PFSK-1 (cell line): ENCODE measurements at regions not wholly inside any gene's neighbourhood (a gene's known extent, or its start where the extent isn't known, plus 50 kb on each side); places are given as distances from the start of the nearest gene placed in this dataset.

Source experiments
- POLR2AphosphoS5 ChIP-seq: IDR thresholded peaks from 2 replicates; pipeline ENCODE4 v1.6.1; 2012; ENCODE audit warnings: low read depth, mild to moderate bottlenecking, control low read depth, low read length, moderate library complexity
- REST ChIP-seq, 2 experiments: IDR thresholded peaks; 2 replicates each; pipeline versions ENCODE4 v1.6.1 to v1.8.0; 2011 to 2012; ENCODE audit warnings: low read depth in 2 of 2, low read length in 2 of 2, control low read depth in 1 of 2, inconsistent platforms in 1 of 2, mild to moderate bottlenecking in 1 of 2, moderate library complexity in 1 of 2; ENCODE audit not compliant: insufficient read depth in 1 of 2
- SIN3A ChIP-seq: IDR thresholded peaks from 2 replicates; pipeline ENCODE4 v1.6.1; 2012; ENCODE audit warnings: mild to moderate bottlenecking, low read length, moderate library complexity, borderline replicate concordance; ENCODE audit not compliant: insufficient read depth
- TAF1 ChIP-seq: IDR thresholded peaks from 2 replicates; pipeline ENCODE4 v1.6.1; 2012; ENCODE audit warnings: low read length, control low read depth, borderline replicate concordance; ENCODE audit not compliant: insufficient read depth

- TF ChIP-seq POLR2AphosphoS5, result no peak
- TF ChIP-seq REST (IDR thresholded peaks at IDR 0.05; ENCODE audit: insufficient read depth in 1 of 2, low read depth in 2 of 2, low read length in 2 of 2), result peak in 1 of 2 experiments; percentile 82; a peak in 2 of 4 replicates
- TF ChIP-seq TAF1, result no peak
- TF ChIP-seq SIN3A, result no peak
Observed at GRCh38 chr9:93761822-93762221, 185.4 kb downstream of the PHF2 start.
